ENCODE measurements at regions not wholly inside any gene's neighbourhood (a gene's known extent, or its start where the extent isn't known, plus 50 kb on each side); places are given as distances from the start of the nearest gene placed in this dataset.
"Not testable (repeated sequence)": the region's sequence is repeated elsewhere in the genome, so short reads cannot be mapped to it uniquely, and the experiment has no call there.

GRCh38 chr15:35700091-35700593 is 154.2 kb upstream of the DPH6 start:
- not testable (repeated sequence) for TF ChIP-seq CTCF (conservative IDR thresholded peaks at IDR 0.05); EZH2 (IDR thresholded peaks at IDR 0.05; ENCODE audit: low read depth)

Measured in PC-9 (cell line).